HG03097 (cell line): ENCODE measurements at regions not wholly inside any gene's neighbourhood (a gene's known extent, or its start where the extent isn't known, plus 50 kb on each side); places are given as distances from the start of the nearest gene placed in this dataset.
"Not testable (repeated sequence)": the region's sequence is repeated elsewhere in the genome, so short reads cannot be mapped to it uniquely, and the experiment has no call there.

Experiments
- ATAC-seq: cut with Tn5 transposase; IDR thresholded peaks from one replicate; pipeline ENCODE4 v1.9.1; 2021; ENCODE audit not compliant: unreplicated experiment, low FRiP score

DNA sequence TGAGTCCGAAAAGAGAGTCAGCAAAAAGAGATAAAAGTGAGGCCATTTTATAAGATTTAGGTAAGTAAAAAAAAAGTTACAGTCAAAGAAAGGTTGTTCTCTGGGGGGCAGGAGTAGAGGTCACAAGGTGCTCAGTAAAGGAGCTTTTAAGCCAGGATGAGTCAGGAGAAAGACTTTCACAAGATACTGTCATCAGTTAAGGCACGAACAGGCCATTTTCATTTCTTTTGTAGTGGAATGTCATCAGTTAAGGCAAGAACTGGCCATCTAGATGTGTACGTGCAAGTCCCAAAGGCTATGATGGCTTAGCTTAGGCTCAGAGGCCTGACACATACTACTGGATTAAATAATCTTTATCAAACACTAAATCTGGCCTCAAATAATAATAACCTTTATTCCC is 1207.3 kb upstream of the FAM98A start:
- no peak for ATAC-seq

- no peak for ATAC-seq
Measured at GRCh38 chr2:34799556-34799955, 1200.5 kb upstream of the FAM98A start.

- ATAC-seq, result not testable (repeated sequence)
Measured at GRCh38 chr2:34795586-34795985, 1196.5 kb upstream of the FAM98A start.

- no peak for ATAC-seq
Measured at GRCh38 chr2:34789169-34789568, 1190.1 kb upstream of the FAM98A start.

GRCh38 chr2:34787341-34787740 is 1188.2 kb upstream of the FAM98A start:
- no peak for ATAC-seq

DNA sequence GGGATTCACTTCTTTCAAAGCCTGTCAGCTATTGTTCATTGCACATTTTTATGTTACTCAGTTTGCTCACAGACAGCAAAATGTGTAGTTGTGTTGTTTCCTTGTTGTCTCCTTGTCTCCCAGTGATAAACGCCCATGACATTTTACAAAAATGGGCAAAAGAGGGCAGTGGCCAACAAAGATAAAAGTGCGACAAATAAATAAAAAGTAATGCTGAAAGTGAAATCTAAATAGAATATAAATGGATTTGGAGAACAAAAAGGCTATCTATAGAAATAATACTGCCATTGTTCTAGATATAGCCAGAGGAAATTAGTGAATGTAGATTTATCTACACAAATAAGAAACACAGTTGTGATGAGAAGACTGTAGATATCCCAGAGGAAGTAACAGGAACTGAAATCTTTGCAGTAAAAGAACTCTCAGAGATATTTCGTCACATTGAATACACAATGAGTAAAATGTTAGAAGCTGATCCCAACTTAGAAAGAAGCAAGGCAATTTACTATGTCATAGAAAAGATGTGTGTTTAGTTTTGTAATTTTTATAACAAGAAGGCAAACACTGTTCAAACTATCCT is 1186.2 kb upstream of the FAM98A start:
- no peak for ATAC-seq

- ATAC-seq, result no peak
Measured at GRCh38 chr2:34784701-34785100, 1185.6 kb upstream of the FAM98A start.

- ATAC-seq, result not testable (repeated sequence)
Measured at GRCh38 chr2:34750742-34751141, 1151.6 kb upstream of the FAM98A start.

- ATAC-seq, result no peak
Measured at GRCh38 chr2:34747643-34748042, 1148.5 kb upstream of the FAM98A start.

DNA sequence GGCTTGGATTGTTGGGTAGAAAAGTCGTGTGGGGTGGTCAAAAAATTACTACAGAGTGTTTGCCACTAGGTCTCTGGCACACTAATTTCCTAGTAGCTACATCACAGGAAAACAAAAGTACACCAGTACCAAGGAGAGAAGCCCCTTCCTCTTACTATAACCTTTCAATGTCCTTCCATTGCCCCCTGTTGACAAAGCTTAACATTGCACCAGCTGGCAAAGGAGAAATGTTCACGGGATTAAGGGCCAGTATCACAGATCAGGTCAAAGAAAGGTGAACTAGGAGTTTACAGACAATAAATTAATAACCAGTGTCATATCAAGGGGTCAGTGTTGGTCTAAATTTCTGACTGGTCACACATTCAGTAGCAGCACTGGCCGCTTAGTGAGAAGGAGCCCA is 1139.6 kb upstream of the FAM98A start:
- ATAC-seq, result no peak

DNA sequence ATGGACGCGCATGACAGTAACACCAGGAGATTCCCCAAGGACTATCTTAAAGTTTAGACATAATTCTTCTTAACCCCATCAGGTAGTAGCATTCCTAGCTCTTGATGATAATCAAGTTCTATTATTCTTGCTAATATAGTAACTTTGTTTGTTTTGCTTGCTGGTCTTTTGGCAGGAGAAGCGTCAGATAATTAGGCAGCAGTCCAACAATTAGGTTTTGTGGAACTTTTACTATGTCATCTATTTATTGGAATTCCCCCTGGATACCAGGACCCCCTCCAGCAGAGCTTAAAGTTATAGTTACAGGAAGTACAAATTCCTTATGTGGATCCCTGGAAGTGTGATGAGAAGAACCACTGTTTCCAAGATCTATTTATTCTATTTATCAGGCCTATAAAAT is 1138.0 kb upstream of the FAM98A start:
- ATAC-seq, result no peak

- ATAC-seq, result no peak
Measured at GRCh38 chr2:34736482-34736881, 1137.4 kb upstream of the FAM98A start.

- ATAC-seq, result no peak
Measured at GRCh38 chr2:34734662-34735061, 1135.6 kb upstream of the FAM98A start.

- no peak for ATAC-seq
Measured at GRCh38 chr2:34734042-34734441, 1134.9 kb upstream of the FAM98A start.

- no peak for ATAC-seq
Measured at GRCh38 chr2:34731292-34731691, 1132.2 kb upstream of the FAM98A start.

DNA sequence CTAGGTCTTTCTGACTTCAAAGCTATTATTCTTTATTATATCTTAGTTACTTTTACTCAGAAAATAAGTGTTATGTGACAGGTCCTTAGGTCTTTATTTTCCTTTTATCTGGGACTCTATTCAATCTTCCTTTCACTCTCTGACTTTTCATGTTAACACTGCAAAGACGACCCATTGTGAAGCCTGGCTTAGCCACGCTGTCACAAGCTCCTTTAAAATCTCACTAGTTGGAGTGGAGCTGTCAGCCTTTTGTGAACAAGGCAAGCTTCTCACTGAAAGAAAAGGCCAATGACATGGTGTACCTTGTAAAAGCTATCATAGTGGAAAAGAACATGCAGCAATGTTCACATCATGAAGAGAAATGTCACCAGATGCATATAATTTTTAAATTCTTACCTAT is 1130.7 kb upstream of the FAM98A start:
- ATAC-seq, result no peak

DNA sequence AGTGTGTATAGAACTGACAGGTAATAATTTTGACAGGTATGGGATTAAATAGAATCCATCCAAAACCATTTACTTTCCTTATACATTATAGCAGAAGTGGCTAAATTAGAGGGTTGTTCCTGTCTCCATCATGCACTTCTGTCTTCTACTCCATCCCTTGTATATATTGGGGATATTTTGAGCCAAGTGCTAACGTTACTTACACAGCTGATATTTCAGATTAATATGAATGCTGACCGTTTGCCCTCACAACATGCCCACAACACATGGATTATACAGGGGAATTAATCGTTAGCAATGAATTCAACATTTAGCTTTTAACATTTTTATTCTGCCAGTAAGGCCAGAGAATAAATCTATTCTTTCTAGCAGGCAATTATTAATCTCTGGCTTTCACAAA is 1125.0 kb upstream of the FAM98A start:
- ATAC-seq, result no peak

DNA sequence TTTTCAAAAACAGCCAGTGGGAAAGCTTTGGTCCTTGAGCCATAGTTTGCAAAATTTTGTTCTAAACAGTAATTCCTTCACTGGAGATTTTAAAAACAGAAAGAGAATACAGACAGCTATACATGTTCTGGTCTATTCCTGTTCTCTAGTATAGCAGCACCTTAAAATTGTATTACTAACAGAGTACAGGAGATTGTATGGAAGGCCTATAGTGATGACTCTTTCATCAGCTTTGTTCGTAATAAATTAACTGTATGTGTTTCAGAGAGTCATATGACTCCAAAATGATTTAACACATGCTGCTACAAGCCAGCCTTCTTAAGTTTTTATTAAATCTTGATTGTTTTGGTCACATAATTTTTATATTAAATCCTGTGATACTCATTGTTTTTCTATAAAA is 1124.6 kb upstream of the FAM98A start:
- no peak for ATAC-seq

DNA sequence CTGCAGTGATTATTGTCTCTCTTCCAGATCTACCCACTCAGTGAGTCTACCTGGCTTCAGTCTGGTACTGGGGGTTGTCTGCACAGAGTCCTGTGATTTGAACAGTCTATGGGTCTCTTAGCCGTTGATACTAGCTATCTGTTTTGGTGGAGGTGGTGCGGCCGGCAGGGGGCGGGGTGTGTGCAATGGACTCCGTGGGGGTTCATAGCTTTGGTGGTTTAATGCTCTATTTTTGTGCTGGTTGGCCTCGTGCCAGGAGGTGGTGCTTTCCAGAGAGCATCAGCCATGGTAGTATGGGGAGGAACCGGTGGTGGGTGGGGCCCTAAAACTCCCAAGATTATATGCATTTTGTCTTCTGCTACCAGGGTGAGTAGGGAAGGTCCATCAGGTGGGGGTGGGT is 1120.1 kb upstream of the FAM98A start:
- ATAC-seq, result no peak

- no peak for ATAC-seq
Measured at GRCh38 chr2:34705551-34706247, 1106.6 kb upstream of the FAM98A start.

DNA sequence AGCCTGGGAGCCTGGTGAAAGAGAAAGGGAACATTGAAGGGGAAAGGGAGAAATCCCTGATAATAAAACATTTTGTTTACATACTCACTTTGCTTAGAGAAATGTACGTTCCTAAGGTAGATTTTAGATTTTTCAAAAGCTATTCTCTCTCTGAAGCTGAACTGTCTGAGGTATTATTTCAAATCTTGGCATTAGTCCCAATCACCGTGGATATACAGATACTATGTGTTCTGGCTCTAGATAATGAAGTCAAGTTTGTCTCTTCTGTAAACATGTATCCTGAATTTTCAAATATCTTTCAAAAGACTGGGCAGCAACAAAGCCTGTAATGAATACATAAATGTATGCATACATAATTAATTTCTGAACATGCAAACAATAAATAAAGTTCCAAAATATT is 1104.2 kb upstream of the FAM98A start:
- ATAC-seq, result no peak

- not testable (repeated sequence) for ATAC-seq
Measured at GRCh38 chr2:34702391-34702790, 1103.3 kb upstream of the FAM98A start.

DNA sequence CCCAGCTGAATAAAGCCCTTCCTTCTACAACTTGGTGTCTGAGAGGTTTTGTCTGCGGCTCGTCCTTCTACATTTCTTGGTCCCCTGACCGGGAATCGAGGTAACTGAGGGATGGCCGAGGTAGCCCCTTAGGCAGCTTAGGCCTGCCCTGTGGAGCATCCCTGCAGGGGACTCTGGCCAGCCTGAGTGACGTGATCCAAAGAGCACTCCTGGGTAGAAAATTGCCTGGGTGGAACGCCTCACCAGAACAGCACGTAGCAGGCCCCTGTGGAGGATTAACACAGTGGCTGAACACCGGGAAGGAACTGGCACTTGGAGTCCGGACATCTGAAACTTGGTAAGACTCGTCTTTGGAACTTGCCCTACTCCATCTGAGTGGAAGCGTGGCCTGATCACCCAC is 1078.5 kb upstream of the FAM98A start:
- ATAC-seq, result not testable (repeated sequence)
